ENCODE measurements at regions not wholly inside any gene's neighbourhood (a gene's known extent, or its start where the extent isn't known, plus 50 kb on each side); places are given as distances from the start of the nearest gene placed in this dataset.

DNA sequence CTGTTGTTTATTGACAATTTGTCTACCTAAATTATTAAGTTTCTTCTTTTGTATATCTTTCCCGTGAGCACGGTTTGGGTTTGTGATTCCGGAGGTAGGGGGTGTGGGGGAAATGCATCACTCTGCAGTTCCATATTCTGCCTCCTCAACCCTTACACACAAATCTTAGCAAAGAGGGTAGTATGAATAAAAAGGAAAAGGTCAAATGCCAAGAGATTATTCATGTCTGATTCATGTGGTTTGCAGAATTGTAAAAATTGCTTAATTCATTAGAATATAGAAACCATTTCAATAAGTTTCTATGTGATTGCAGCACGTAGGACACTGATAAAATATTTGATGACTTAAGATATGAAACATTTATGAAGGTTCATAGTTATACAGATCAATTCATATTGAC is 601.9 kb downstream of the SEMA5A start:
- no peak for DNase-seq (ENCODE audit: low read depth, low spot score)
- ChIA-PET SMC1A (ENCODE audit: uncharacterized antibody, unreplicated experiment) (interaction anchor here (1.6 to 2.5 kb wide), 3 partner anchors 12 to 40 kb away, joined by 3 to 6 read pairs (median 5); no protein-coding TSS in a partner anchor), POLR2A (no interaction called here), CTCF (no interaction called here), RAD21 (ENCODE audit: unreplicated experiment) (no interaction called here)
- H3K9ac ChIP-seq (ENCODE audit: control insufficient read depth, insufficient read depth, low read length): no peak overlapping the region
- H3K79me2 ChIP-seq (ENCODE audit: control insufficient read depth, insufficient read depth, low read length): no peaks in the 10 kb centered on the region
- no peak overlapping the region for H2AFZ ChIP-seq (ENCODE audit: control insufficient read depth, low read depth, low read length)
- intact Hi-C loops (cut with micrococcal nuclease; ENCODE audit: unreplicated experiment): no loop called here
- no TSS peak for BruUV-seq (replicated peaks)
- H3K36me3 ChIP-seq (ENCODE audit: control insufficient read depth in 2 of 2, insufficient read depth in 2 of 2, low read length in 1 of 2): no peaks in the 10 kb centered on the region
- no peak for FAIRE-seq
- H3K9me3 ChIP-seq (replicated peaks; ENCODE audit: control insufficient read depth, insufficient read depth, low read length): no peaks in the 10 kb centered on the region
- ATAC-seq: no peak
- H3K27me3 ChIP-seq (replicated peaks in 1 of 2; ENCODE audit: control insufficient read depth in 2 of 2, insufficient read depth in 2 of 2, low read length in 1 of 2): no peaks in the 10 kb centered on the region
- H3K4me1 ChIP-seq (ENCODE audit: control insufficient read depth, insufficient read depth, low read length): no peaks in the 10 kb centered on the region
- H3K27ac ChIP-seq (ENCODE audit: control insufficient read depth, insufficient read depth): no peak overlapping the region
- in situ Hi-C loops (cut with MboI): no loop called here
- H3K4me2 ChIP-seq (ENCODE audit: control insufficient read depth, insufficient read depth): no peak overlapping the region
- 17% methylated on average over 4 of the region's 4 CpGs for WGBS (ENCODE audit: insufficient coverage, insufficient replicate concordance, low lambda C conversion rate, missing lambda C conversion rate)
- TF ChIP-seq GATAD2B (conservative IDR thresholded peaks at IDR 0.05; ENCODE audit: low read depth) (no peak), SIN3A (IDR thresholded peaks at IDR 0.05; ENCODE audit: low read depth, low read length) (no peak), TCF3 (IDR thresholded peaks at IDR 0.05; ENCODE audit: borderline replicate concordance, insufficient read depth, low read depth, low read length) (no peak), ZZZ3 (IDR thresholded peaks at IDR 0.05; ENCODE audit: control insufficient read depth, insufficient read length, low read depth) (no peak), IKZF1 (conservative IDR thresholded peaks at IDR 0.05) (no peak), LARP7 (IDR thresholded peaks at IDR 0.05) (no peak), HCFC1 (IDR thresholded peaks at IDR 0.05; ENCODE audit: low read length) (no peak), NFYA (IDR thresholded peaks at IDR 0.05; ENCODE audit: borderline replicate concordance, low read depth, low read length) (no peak), NFXL1 (IDR thresholded peaks at IDR 0.05; ENCODE audit: borderline replicate concordance) (no peak), EED (IDR thresholded peaks at IDR 0.05; ENCODE audit: low read depth) (no peak), MEF2A (IDR thresholded peaks at IDR 0.05; ENCODE audit: insufficient read depth, low read depth, low read length) (no peak)
- TF ChIP-seq, protein P1, sequence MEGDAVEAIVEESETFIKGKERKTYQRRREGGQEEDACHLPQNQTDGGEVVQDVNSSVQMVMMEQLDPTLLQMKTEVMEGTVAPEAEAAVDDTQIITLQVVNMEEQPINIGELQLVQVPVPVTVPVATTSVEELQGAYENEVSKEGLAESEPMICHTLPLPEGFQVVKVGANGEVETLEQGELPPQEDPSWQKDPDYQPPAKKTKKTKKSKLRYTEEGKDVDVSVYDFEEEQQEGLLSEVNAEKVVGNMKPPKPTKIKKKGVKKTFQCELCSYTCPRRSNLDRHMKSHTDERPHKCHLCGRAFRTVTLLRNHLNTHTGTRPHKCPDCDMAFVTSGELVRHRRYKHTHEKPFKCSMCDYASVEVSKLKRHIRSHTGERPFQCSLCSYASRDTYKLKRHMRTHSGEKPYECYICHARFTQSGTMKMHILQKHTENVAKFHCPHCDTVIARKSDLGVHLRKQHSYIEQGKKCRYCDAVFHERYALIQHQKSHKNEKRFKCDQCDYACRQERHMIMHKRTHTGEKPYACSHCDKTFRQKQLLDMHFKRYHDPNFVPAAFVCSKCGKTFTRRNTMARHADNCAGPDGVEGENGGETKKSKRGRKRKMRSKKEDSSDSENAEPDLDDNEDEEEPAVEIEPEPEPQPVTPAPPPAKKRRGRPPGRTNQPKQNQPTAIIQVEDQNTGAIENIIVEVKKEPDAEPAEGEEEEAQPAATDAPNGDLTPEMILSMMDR (IDR thresholded peaks at IDR 0.05 in 2 of 3, conservative IDR thresholded peaks at IDR 0.05 in 1 of 3; ENCODE audit: control insufficient read depth in 2 of 3, extremely low read depth in 1 of 3, insufficient read depth in 1 of 3, low read depth in 3 of 3, low read length in 3 of 3): no peak
- TF ChIP-seq, protein P2, sequence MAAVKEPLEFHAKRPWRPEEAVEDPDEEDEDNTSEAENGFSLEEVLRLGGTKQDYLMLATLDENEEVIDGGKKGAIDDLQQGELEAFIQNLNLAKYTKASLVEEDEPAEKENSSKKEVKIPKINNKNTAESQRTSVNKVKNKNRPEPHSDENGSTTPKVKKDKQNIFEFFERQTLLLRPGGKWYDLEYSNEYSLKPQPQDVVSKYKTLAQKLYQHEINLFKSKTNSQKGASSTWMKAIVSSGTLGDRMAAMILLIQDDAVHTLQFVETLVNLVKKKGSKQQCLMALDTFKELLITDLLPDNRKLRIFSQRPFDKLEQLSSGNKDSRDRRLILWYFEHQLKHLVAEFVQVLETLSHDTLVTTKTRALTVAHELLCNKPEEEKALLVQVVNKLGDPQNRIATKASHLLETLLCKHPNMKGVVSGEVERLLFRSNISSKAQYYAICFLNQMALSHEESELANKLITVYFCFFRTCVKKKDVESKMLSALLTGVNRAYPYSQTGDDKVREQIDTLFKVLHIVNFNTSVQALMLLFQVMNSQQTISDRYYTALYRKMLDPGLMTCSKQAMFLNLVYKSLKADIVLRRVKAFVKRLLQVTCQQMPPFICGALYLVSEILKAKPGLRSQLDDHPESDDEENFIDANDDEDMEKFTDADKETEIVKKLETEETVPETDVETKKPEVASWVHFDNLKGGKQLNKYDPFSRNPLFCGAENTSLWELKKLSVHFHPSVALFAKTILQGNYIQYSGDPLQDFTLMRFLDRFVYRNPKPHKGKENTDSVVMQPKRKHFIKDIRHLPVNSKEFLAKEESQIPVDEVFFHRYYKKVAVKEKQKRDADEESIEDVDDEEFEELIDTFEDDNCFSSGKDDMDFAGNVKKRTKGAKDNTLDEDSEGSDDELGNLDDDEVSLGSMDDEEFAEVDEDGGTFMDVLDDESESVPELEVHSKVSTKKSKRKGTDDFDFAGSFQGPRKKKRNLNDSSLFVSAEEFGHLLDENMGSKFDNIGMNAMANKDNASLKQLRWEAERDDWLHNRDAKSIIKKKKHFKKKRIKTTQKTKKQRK (IDR thresholded peaks at IDR 0.05; ENCODE audit: low read depth, low read length): no peak
- H3K4me3 ChIP-seq: no peak overlapping the region
- no peaks in the 10 kb centered on the region for H4K20me1 ChIP-seq (ENCODE audit: control insufficient read depth, insufficient read depth)

All from GM12878 (cell line).